ENCODE measurements at regions not wholly inside any gene's neighbourhood (a gene's known extent, or its start where the extent isn't known, plus 50 kb on each side); places are given as distances from the start of the nearest gene placed in this dataset.

- no peak for TF ChIP-seq USF1 (CRISPR knock-in tag; IDR thresholded peaks at IDR 0.05)
- TF ChIP-seq CTCF (IDR thresholded peaks at IDR 0.05), result no peak
- no peak for TF ChIP-seq ZNF416 (CRISPR knock-in tag; IDR thresholded peaks at IDR 0.05)
- TF ChIP-seq, protein P1, sequence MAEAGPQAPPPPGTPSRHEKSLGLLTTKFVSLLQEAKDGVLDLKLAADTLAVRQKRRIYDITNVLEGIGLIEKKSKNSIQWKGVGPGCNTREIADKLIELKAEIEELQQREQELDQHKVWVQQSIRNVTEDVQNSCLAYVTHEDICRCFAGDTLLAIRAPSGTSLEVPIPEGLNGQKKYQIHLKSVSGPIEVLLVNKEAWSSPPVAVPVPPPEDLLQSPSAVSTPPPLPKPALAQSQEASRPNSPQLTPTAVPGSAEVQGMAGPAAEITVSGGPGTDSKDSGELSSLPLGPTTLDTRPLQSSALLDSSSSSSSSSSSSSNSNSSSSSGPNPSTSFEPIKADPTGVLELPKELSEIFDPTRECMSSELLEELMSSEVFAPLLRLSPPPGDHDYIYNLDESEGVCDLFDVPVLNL (CRISPR knock-in tag; IDR thresholded peaks at IDR 0.05; ENCODE audit: borderline replicate concordance, low read depth), result no peak
- TF ChIP-seq FOXJ3 (CRISPR knock-in tag; IDR thresholded peaks at IDR 0.05; ENCODE audit: borderline replicate concordance), result no peak
- TF ChIP-seq ZBTB43 (CRISPR knock-in tag; IDR thresholded peaks at IDR 0.05), result no peak
- TF ChIP-seq ZNF121 (CRISPR knock-in tag; IDR thresholded peaks at IDR 0.05), result no peak
- no peak for TF ChIP-seq SP1 (CRISPR knock-in tag; conservative IDR thresholded peaks at IDR 0.05)
- no peak for TF ChIP-seq ATF2 (CRISPR knock-in tag; IDR thresholded peaks at IDR 0.05; ENCODE audit: borderline replicate concordance, low read depth)
- no peak for TF ChIP-seq TP53 (CRISPR knock-in tag; IDR thresholded peaks at IDR 0.05)
Measured at GRCh38 chr12:126994599-126994998, 1272.4 kb upstream of the TMEM132C start.
